ENCODE measurements at regions not wholly inside any gene's neighbourhood (a gene's known extent, or its start where the extent isn't known, plus 50 kb on each side); places are given as distances from the start of the nearest gene placed in this dataset.

DNA sequence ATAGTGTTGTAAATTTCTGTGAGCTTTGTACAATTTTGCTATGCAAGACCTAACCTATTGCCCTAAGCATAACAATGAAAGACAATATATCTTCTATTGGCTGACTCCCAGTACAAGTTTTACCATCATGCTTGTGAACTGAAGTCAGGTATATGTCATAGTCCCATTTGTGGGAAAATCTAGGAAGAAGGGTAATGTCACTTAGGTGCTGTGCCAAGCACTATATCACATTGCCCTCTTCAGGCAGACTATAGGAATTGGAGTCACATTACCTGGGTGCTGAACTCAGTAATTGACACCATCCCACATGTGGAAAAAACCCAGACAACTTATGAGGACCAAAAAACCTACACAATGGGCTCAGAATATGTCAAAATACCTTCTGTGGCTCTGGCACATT lies 907.4 kb upstream of the AMELY start:
- H3K9me3 ChIP-seq: no peaks in the 10 kb centered on the region
- H3K36me3 ChIP-seq: no peaks in the 10 kb centered on the region
- intact Hi-C loops (cut with DNase I): no loop called here
- ATAC-seq (no peak), DNase-seq (no peak)
- no peaks in the 10 kb centered on the region for H3K4me1 ChIP-seq
- TF ChIP-seq, protein P1, sequence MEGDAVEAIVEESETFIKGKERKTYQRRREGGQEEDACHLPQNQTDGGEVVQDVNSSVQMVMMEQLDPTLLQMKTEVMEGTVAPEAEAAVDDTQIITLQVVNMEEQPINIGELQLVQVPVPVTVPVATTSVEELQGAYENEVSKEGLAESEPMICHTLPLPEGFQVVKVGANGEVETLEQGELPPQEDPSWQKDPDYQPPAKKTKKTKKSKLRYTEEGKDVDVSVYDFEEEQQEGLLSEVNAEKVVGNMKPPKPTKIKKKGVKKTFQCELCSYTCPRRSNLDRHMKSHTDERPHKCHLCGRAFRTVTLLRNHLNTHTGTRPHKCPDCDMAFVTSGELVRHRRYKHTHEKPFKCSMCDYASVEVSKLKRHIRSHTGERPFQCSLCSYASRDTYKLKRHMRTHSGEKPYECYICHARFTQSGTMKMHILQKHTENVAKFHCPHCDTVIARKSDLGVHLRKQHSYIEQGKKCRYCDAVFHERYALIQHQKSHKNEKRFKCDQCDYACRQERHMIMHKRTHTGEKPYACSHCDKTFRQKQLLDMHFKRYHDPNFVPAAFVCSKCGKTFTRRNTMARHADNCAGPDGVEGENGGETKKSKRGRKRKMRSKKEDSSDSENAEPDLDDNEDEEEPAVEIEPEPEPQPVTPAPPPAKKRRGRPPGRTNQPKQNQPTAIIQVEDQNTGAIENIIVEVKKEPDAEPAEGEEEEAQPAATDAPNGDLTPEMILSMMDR (IDR thresholded peaks at IDR 0.05): no peak
- H3K4me3 ChIP-seq: no peak overlapping the region
- no peak overlapping the region for H3K27ac ChIP-seq
- H3K27me3 ChIP-seq: no peaks in the 10 kb centered on the region

DNA sequence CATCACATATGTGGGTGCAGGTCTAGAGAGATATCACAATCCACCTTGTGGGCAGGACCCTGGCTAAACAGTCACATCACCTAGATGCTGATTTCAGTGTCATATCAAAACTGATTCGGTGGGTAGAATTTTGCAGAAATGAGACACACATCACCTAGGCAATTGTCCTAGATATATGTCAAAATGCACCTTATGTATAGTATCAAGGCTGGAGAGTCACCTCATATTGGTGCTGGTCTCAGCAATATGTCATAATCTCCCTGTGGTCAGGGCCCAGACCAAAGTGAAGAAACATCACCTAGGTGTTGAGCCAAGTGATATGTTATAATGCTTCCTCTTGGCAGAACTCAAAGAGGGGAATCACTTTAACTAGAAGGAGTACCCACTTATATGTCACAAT lies 905.0 kb upstream of the AMELY start:
- Histone ChIP-seq H3K4me3 (no peak overlapping the region), H3K36me3 (no peaks in the 10 kb centered on the region), H3K27ac (no peak overlapping the region), H3K4me1 (no peaks in the 10 kb centered on the region), H3K27me3 (no peaks in the 10 kb centered on the region), H3K9me3 (no peaks in the 10 kb centered on the region)
- intact Hi-C loops (cut with DNase I): no loop called here
- TF ChIP-seq, protein P1 (IDR thresholded peaks at IDR 0.05): no peak
- TF ChIP-seq POLR2A (IDR thresholded peaks at IDR 0.05): no peak
- WGBS (ENCODE audit: insufficient coverage, low coverage, low lambda C conversion rate, missing lambda C conversion rate): no CpG with 5 or more reads among the region's 1 CpG
- ATAC-seq: no peak
- DNase-seq: no peak

DNA sequence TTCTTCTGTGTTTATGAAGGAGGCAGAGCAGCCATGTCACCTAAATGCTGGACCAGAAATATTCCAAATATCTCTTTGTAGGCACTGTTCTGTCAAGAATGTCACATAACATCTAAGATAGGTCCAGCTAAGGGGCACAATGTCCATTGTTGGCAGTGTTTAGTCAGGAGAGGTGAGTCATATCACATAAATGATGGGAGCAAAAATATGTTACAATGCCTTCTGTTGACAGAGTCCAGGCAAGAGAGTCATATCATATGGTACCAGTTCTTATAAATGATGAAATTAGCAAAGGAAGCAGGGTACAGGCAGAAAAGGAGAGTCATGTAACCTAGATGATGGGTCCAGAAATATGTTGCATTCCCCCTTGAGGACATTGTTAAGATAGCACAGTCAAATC lies 904.4 kb upstream of the AMELY start:
- Histone ChIP-seq H3K36me3 (no peaks in the 10 kb centered on the region), H3K27ac (no peak overlapping the region), H3K27me3 (no peaks in the 10 kb centered on the region), H3K4me3 (no peak overlapping the region), H3K9me3 (no peaks in the 10 kb centered on the region), H3K4me1 (no peaks in the 10 kb centered on the region)
- TF ChIP-seq, protein P1 (IDR thresholded peaks at IDR 0.05): no peak
- TF ChIP-seq POLR2A (IDR thresholded peaks at IDR 0.05): no peak
- intact Hi-C loops (cut with DNase I): no loop called here
- no peak for ATAC-seq
- DNase-seq: no peak

DNA sequence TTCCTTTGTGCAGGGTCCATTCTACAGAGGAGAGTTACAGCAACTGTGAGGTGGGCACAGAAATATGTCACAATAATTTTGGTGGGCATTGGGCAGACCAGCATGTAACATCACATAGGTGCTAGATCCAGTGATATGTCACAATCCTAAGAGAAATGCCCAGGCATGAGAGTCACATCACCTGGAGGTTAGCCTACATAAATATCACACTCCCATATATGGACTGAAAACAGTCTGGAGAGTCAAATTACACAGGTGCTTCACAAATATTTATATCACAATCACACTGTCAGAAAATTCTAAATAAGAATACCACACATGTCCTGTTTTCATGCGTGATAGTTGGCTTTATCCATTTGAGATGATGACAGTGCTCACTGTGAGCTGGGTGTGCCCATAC lies 903.7 kb upstream of the AMELY start:
- Histone ChIP-seq H3K27ac (no peak overlapping the region), H3K4me3 (no peak overlapping the region), H3K9me3 (no peaks in the 10 kb centered on the region), H3K36me3 (no peaks in the 10 kb centered on the region), H3K27me3 (no peaks in the 10 kb centered on the region), H3K4me1 (no peaks in the 10 kb centered on the region)
- intact Hi-C loops (cut with DNase I): no loop called here
- no CpG with 5 or more reads among the region's 1 CpG for WGBS (ENCODE audit: insufficient coverage, low coverage, low lambda C conversion rate, missing lambda C conversion rate)
- TF ChIP-seq, protein P1 (IDR thresholded peaks at IDR 0.05): no peak
- TF ChIP-seq POLR2A (IDR thresholded peaks at IDR 0.05): no peak
- no peak for ATAC-seq
- DNase-seq: no peak

DNA sequence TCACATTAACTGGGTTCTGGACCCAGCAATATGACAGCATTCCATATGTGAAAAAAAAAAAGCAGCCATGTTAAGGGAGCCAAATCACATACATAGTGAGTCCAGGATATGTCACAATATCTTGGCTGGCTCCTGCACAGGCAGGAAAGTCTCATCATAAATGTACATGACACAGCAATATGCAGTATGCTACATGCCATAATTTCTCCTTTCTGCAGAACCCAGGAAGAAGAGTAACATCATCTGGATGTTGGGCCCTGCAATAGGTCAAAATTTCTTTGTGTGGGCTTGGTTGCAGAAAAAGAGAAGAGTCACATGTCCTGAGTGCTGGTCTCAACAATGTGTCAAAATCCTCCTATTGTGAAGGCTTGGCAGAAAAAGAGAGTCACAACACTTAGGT lies 902.8 kb upstream of the AMELY start:
- no peaks in the 10 kb centered on the region for H3K27me3 ChIP-seq
- DNase-seq: no peak
- no peaks in the 10 kb centered on the region for H3K9me3 ChIP-seq
- no peak overlapping the region for H3K4me3 ChIP-seq
- intact Hi-C loops (cut with DNase I): no loop called here
- no peak for TF ChIP-seq POLR2A (IDR thresholded peaks at IDR 0.05)
- TF ChIP-seq, protein P1 (IDR thresholded peaks at IDR 0.05): no peak
- no peaks in the 10 kb centered on the region for H3K36me3 ChIP-seq
- no peaks in the 10 kb centered on the region for H3K4me1 ChIP-seq
- H3K27ac ChIP-seq: no peak overlapping the region
- ATAC-seq: no peak
